Stimulated activated CD8-positive, alpha-beta memory T cell treated with anti-CD3 and anti-CD28 coated beads, Interleukin-15, amount 100 ng/mL, for 24 hours (primary cell): ENCODE measurements at regions not wholly inside any gene's neighbourhood (a gene's known extent, or its start where the extent isn't known, plus 50 kb on each side); places are given as distances from the start of the nearest gene placed in this dataset.

Experiments
- DNase-seq: peaks from one replicate; pipeline ENCODE4 v3.0.0-alpha.2; 2020; ENCODE audit warnings: low read depth

DNA sequence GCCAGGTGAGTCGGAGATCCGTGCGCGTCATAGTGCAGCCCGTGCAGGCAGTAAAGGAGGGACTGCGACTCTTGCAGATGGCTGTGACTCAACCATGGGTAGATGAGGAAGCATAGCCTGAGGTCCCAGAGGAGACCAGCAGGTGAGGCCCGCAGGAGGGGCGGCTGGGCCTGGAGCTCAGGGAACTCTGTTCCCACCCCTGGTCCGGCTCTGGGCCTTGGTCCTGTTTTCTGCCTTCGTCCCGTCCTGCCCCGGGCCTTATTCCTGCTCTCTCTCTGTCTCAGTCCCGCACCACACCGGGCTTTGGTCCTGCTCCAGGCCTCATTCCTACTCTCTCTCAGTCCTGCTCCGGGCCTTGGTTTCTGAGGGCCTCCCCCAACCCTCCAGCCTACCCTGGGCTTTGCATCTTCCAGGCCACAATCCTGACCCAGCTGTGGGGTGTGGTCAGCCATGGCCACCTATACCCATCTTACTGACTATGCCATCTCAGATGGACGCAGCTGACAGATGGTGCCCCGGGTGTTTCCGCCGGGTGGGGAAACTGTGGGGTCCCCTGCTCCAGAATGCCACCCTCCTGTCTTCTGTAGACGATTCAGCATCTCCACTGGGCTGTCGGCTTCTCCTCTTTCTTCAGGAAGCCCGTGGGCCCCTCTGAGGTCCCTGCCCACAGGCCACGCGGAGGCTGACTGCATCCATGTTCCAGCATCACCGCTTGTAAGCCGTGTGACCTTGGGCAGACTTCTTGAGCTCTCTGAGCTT lies 1134.1 kb downstream of the BRD1 start:
- DNase-seq, result no peak

DNA sequence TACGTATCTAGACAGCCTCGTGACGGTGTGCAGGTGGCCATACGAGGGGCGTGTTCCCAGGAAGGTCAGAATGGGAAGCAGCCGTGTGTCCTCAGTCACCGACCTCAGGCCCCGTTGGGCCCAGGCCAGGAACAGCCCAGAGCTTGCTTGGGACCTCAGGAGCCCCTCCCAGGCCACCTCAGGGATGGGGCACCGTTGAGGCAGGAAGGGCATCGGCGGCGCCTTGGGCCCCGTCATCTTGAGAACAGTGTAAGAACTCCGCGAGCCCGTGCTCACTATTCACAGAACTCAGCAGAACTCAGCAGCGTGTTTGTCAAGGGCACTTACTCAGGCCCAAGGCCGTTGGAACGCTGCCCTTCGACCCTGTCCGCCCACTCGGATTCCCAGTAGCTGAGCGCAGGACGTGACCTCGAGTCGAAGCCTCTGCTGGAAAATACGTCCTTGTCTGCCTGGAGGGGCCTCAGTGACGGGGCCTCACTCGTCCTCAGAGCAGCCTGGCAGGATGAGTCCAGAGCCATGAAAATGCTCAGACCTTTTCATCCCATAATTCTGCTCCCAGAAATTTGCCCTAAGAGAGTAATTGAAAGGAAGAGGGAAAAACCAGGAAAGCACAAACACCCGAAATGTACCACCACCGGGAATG lies 1134.8 kb downstream of the BRD1 start:
- no peak for DNase-seq

DNA sequence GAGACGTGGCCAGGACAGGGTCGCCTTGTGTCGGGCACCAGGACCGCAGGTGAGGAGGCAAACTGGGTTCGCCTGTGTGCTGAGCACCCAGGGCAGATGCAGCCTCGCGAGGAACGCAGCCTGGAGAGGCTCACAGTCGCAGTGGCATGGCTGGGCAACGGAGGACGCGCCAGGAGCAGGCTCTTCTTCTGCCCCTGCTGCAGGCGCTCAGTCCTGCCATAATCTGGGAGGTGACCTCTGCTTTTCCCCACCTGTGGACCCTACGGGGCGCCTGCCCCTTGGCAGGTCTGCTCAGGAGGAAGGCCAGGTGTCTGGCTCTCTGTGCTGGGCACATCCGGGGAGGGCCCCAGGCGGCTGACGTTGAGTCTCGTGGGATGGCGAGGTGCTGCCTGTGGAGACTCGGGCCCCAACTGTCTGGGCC lies 1136.2 kb downstream of the BRD1 start:
- DNase-seq, result no peak

DNA sequence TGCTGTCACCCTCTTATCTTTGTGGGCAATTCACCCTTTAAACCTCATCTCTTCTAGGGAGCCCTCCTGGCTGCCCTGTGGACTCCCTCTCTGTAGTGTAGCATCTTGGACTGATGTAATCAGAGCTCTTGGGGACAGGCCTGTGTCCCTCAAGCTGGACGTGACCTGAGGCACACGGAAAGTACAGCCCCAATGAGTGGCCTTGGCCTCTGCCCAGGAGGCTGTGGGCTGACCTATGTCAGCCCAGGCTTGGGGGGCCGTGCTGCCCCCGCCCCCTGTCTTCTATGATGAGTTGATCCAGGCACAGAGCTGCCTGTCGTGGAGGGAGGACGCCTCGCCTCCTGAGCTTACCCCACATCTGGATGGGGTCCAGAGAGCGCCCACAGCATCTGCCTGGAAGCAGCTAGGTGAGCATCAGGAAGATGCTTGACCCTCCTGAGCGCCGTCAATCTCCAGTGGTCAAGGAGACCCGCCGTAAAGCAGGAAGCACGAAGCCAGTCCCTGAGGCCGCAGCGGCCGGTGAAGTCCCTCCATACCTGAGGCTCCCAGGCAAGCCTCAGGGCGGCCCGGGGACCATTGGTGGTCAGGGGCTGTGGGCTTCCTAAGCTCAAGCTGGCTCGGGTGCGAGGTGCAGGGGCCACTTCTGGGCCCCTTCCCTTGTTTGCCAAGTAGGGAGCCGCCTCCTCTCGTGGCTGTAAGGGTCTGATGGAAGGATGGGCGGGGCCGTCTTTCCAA lies 1136.9 kb downstream of the BRD1 start:
- no peak for DNase-seq

DNA sequence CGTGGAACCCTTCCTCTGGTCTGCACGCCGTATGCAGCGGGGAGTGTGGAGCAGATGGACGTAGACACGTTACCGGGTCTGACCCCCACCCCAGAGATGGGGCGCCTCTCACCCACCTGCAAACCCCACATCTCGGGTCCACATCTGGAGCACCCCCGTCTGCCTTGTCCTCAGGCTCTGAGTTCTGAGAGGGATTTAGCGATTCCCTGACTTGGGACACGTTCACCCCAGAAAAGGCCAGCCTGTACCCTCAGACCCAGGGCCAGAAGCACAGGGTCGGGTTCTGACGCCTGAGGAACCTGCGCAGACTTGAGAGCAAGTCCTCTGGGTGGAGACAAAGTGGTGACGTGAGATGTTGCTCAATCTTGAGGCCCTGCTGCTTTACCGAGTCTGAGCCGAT lies 1138.5 kb downstream of the BRD1 start:
- DNase-seq, result no peak

DNA sequence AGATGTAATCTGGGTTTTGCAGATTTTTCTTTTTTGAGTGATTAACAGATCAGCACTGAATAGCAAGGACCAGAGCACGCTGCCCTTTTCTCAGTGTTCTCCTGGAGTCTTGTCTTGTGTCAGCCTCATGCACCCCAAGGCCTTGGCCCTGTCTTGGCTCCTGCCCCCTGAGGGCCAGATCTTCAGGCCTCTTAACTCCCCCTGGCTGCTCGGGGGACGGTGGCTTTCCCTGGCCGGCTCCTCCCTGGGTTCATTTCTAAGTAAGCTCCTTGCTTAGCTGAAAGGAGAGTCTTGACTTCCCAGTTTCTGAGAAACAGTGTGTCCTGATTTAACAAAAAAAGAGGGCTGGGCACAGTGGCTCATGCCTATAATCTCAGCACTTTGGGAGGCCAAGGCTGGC lies 1139.3 kb downstream of the BRD1 start:
- no peak for DNase-seq

DNA sequence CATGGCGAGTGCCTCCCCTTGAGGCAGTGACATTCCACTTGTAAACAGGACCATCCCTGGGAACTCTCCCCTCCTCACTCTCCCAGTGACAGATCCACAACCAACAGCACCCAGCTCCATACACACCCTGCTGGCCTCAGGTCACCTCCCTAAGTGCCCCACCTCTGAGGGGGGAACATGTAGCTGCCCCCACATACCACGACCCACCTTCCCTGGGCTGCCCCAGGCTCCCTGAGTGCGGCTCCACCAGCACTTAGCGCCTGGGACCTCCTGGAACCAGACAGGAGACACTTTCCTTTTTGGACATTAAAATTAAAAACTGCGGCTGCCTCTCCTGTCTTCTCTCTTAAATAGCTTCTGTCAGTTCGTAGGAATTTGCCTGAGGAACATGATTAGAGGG lies 1140.1 kb downstream of the BRD1 start:
- DNase-seq, result no peak

DNA sequence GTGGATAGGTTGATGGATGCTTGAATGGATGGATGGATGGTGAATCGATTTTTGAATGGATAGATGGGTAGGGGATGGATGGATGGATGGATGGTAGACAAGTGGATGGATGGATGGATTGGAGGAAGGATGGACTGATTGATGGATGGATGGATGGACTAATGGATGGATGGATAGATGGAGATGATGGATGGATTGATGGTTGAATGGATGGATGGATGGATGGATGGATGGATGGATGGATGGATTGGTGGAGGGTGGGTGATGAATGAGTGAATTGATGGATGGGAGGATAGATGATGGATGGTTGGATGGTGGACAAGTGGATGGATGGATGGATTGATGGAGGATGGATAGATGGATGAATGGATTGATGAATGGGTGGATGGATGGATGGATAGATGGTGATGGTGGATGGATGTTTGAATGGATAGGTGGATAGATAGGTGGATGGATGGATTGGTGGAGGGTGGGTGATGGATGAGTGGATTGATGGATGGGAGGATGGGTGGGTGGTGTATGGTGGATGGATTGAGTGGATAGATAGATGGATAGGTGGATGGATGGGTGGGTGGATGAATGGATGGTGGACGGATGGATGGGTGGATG lies 1140.9 kb downstream of the BRD1 start:
- DNase-seq, result no peak

DNA sequence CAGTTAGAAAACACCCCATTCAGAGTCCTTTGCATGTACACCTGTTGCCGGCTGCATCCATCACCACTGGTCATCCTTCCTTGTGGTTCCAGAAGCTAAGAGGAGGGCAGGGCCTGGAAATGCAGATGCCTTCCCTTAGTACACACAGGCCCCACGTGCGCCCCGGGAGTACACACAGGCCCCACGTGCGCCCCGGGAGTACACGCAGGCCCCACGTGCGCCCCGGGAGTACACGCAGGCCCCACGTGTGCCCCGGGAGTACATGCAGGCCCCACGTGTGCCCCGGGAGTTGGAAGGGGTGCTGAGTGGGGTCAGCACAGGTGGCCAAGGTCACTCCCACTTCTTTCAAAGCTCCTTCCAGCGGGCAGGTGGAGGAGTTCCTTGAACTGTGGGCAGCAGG lies 1141.9 kb downstream of the BRD1 start:
- no peak for DNase-seq

DNA sequence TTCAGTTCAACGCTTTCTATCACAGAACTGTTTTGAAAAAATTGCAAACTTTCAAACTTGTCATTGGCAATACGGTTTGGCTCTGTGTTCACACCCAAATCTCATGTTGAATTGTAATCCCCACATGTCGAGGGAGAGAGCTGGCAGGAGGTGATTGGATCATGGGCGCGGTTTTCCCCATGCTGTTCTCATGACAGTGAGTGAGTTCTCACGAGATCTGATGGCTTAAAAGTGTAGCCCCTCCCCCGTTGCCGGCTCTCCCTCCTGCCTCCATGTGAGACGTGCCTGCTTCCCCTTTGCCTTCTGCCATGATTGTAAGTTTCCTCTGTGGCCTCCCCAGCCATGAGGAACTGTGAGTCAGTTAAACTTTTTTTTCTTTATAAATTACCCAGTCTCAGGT lies 1144.0 kb downstream of the BRD1 start:
- DNase-seq, result no peak

DNA sequence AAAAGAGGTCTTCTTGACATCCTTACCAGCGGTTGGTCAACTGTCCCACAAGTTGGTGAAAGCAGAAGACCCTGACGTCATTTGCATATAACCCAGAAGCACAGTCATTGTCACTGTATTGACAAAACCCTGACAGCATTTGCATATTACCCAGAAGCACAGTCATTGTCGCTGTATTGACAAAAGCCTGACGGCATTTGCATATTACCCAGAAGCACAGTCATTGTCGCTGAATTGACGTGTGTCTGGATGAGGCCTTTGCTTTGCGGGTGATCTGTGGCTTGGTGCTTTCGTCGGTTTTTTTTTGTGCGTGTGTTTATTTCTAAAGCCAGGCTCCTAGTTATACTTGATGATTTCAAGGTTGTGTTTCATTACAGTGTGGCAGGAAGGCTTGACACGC lies 1145.2 kb downstream of the BRD1 start:
- DNase-seq, result no peak

DNA sequence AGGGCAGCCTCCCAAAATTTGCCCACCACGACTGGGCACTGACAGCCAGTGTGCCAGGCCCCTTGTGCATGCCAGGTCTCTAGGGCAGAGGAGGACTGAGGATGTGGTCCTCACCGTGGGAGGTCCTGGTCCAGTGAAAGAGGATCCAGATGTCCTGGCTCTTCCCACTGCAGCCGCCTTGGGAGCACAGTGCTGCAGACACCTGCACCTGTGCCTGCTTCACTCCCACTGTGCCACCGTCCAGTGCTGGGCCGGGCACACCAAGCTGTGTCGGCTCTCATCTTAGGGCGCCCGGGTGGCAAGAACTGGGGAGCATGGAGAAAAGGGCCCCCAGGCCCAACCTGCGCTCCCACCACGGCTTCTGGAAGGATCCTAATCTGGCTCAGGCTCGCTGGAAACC lies 1147.1 kb downstream of the BRD1 start:
- DNase-seq, result no peak

DNA sequence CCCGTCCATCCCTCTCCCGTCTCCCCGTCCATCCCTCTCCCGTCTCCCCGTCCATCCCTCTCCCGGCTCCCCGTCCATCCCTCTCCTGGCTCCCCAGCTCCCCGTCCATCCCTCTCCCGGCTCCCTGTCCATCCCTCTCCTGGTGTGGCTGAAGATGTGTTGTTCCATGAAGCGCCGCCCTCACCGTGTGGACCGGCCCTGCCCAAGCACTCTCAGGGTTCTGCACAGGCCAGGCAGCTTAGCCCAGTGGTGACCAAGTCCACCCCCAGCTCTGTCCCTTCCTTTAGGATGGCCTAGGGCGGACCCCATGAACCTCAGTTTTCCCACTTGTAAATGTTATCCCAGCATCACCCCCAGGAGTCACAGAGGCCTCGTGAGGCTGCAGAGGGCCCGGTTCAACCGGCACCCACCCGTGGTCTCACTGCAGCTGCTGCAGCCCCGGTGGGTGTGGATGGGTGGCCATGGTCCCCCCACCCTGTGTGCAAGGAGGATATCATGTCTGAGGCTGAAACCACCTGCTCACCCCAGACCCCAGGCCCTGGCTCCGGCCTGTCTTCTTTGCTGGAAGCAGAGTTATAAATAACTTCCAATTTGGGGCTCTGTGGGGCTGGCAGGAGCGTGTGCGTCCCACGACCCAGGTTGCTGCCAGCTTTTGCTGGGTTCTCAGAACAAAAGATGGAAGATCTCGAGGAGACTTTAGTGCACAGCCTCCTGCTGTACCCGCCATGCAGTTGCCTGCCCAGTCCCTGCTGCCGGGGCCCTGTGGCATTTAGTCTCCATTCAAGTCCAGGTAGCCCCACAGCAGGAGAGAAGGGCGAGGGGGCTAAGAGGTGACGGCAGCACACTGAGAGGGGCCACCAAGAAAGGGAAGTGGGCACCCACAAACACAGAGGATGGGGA lies 1147.8 kb downstream of the BRD1 start:
- no peak for DNase-seq

DNA sequence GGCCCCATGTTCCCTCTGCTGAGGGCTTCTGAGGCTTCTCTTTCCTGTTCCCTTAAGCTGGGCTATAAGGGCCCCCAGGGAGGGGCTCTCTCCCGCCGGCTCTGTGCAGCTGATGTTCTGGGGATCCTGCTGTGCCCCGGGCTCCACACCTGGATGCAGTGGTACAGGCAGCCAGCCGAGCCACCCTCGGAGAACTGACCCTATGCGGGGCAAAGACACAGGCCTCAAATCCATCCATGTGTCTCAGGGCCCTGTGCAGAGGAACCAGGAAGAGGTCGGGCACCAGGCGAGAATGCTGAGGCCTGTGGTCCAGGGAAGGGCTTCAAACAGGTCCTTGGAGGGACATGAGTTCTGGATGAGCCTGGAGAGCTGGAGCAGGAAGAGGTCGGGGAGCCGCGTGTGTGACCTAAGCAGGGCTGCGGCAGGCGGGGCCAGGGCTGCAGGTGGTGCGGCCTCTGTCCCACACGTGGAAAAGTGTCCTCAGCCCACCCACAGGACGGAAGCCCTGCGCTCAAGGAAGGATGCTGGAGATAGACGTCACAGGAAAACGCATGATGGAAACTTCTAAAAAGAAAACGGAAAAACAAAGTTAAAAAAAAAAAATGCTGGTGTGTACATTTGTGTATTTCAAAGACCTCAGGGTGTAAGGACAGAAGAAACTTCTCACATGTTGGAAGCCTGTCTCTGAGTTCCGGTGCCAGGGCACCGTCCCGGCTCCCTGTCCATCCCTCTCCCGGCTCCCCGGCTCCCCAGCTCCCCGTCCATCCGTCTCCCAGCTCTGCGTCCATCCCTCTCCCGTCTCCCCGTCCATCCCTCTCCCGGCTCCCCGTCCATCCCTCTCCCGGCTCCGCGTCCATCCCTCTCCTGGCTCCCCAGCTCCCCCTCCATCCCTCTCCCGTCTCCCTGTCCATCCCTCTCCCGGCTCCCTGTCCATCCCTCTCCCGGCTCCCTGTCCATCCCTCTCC lies 1149.2 kb downstream of the BRD1 start:
- DNase-seq, result no peak

DNA sequence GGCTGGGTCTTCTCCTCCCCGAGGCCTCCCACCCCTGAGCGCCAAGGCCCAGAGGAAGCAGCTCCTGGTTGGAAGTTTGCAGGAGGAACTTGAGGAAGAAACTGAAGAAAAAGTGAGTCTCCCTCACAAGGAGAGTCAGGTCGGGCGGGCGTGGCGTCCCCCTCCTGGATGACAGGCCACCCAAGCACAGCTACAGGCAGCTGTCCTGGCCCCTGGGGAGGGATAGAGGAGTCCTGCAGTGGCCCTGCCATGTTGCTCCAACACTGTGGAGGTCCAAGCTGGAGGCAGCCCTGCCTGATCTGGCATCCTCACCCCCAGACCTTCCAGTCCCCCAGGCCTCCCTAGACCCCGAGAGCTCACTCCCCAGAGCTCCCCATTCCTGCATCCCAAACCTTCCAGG lies 1150.1 kb downstream of the BRD1 start:
- no peak for DNase-seq

DNA sequence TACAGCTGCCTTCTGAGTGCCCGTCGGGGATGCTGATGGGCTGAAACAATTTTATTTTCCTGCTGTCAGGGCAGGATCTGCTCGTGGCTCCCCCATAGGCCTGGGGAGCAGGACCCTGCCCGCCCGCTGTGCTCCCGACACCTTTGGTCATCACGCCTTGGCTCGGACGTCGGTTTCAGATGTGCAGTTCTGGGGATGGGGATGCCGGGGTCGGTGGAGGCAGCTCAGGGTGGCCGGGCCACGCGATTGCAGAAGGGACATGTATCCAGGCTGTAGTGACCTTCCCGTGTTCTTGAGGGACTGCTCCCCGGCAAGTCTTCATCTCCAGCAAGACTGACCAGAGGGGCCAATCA lies 1150.5 kb downstream of the BRD1 start:
- no peak for DNase-seq

DNA sequence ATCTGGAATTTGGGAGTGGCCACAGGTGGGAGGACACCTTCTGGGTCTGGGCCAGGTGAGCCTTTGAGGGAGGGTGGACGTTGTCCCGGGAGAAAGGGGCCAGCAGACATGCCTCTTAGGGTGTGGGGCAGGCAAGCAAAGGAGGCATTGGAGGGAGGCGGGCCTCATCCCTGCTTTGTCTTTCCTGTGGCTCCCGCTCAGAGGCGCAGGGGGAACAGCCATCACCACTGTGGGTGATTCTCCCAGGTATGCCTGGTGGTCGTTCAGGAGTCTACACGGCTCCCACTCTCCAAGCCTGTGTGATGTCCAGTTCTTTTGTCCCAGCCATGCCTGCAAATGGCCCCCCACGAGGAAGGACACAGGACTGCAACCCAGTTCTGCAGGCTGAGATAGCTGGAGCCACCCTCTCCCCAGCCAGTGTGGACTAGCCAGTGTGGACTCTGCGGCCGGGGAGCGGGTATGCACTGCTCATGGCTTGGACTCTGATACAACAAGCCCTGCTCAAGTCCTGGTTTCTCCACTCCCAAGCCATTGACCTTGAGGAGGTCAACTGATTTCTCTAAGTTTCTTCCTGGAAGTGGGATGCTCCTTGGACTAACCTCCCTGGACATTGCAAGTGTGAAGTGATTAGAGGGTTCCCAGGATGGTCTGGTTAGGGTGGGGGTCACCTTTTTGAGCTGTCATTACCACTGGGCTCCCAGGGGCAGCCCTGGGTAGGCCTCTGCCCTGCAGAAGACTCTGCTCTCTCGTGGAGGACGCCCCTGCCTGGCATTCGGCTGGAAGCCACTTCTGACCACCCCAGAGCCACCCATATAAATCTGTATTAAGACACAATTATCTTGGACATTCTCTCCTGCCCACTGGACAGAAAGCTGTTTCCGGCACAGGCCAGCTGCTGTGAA lies 1151.2 kb downstream of the BRD1 start:
- no peak for DNase-seq

DNA sequence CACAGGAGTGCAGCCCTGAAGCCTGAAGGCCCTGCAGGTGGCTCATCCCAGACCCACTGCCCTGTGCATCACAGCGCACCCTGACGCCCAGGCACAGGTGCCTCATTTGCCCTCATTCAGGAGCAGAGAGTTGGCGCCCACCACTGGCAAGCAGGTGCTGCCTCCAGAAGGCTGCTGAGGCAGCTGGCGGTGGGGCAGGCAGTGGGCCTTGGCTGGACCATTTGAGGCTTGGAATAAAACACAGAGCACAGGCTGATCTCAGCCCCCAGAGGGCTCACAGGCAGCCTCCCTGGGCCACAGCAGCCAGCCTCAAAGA lies 1151.9 kb downstream of the BRD1 start:
- DNase-seq, result no peak

DNA sequence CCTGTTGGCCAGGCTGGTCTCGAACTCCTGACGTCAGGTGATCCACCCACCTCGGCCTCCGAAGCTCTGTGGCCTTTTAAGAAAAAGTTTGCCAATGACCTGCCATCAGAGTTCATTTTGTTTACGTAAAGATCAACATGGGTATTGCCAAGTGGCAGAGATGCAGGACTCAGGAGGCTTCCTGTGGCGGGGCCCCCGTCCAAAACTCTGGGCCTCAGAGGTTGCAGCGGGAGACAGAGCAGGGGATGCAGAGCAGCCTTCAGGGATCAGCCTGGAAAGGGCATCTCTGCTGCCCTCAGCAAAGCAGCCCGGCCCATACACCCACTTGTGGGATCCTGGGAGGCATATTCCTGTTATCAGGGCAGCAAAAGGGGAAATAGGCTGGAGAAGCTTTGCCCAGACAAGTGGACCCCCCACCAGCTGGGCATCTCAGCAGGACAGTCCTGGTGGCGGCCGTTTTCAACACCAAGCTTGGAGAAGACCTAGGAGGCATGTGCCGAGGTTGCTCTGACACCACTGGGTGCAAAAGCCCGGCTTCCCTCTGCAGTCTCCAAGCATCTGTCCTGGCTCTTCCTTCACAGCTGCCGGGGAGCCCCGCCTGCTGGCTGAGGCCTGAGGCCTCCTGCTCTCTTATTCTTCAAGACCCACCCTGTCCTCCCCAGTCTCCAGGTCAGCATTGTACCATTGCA lies 1152.4 kb downstream of the BRD1 start:
- no peak for DNase-seq
